Stomach (tissue), 8 donors: ENCODE measurements at regions not wholly inside any gene's neighbourhood (a gene's known extent, or its start where the extent isn't known, plus 50 kb on each side); places are given as distances from the start of the nearest gene placed in this dataset.

ENCODE experiments used
- DNase-seq, 2 donors: peaks; one replicate each; pipeline versions ENCODE4 v3.0.0 to v3.0.0-alpha.2; 2013 to 2019
- H3K27ac ChIP-seq, 5 donors: fragments of 200-600 bp in 4 of 5; sonication (generic) in 4 of 5; one replicate each; pipeline ENCODE4 v1.5.1; 2013 to 2019; ENCODE audit warnings: mild to moderate bottlenecking in 1 of 5, moderate library complexity in 1 of 5
- H3K27me3 ChIP-seq, 3 donors: fragments of 200-600 bp; sonication (generic); one replicate each; pipeline ENCODE4 v1.5.1; 2017 to 2019; ENCODE audit warnings: mixed run types in 1 of 3
- H3K36me3 ChIP-seq, 4 donors: fragments of 200-600 bp; sonication (generic); 1 replicate in 3 of 4; 2 replicates in 1 of 4; pipeline ENCODE4 v1.5.1; 2016 to 2019
- H3K4me1 ChIP-seq, 4 donors: fragments of 200-600 bp; sonication (generic); one replicate each; pipeline ENCODE4 v1.5.1; 2016 to 2019
- H3K4me3 ChIP-seq, 4 donors: fragments of 200-600 bp; sonication (generic) in 3 of 4; one replicate each; pipeline ENCODE4 v1.5.1; 2016 to 2019; ENCODE audit warnings: mild to moderate bottlenecking in 1 of 4
- H3K9me3 ChIP-seq, 4 donors: fragments of 200-600 bp; sonication (generic); one replicate each; pipeline ENCODE4 v1.5.1; 2016 to 2019
- CTCF ChIP-seq, 7 experiments: fragments of 450-650 bp in 4 of 7; fragments of 200-600 bp in 3 of 7; sonication (generic) in 3 of 7; IDR thresholded peaks; one replicate each; pipeline ENCODE4 v1.5.1; 2016 to 2019; ENCODE audit warnings: antibody characterized with exemption in 7 of 7, control low read depth in 2 of 7, mild to moderate bottlenecking in 1 of 7
- EP300 ChIP-seq: sonication (generic); formaldehyde crosslinking; IDR thresholded peaks from one replicate; pipeline ENCODE4 v1.6.1; 2017; ENCODE audit warnings: antibody characterized with exemption
- POLR2A ChIP-seq, 4 donors: fragments of 450-650 bp; IDR thresholded peaks; one replicate each; pipeline ENCODE4 v1.6.1; 2016; ENCODE audit warnings: antibody characterized with exemption in 4 of 4, control low read depth in 2 of 4, mild to moderate bottlenecking in 1 of 4, moderate library complexity in 1 of 4
- POLR2AphosphoS5 ChIP-seq, 3 donors: sonication (generic); formaldehyde crosslinking; IDR thresholded peaks; one replicate each; pipeline ENCODE4 v1.6.1; 2016; ENCODE audit warnings: antibody characterized with exemption in 3 of 3
- WGBS, 5 donors: extraction: QIAGEN DNeasy Blood & Tissue Kit in 3 of 5; methylation state at CpG; one replicate each; pipeline versions ENCODE4 v1.1.5 to v1.1.7; 2013 to 2018; 5-methylcytosine and 5-hydroxymethylcytosine counted together
- intact Hi-C: fragments of 100-400 bp; cut with DNase I; formaldehyde crosslinking; loops from one replicate; pipeline ENCODE4 v1.15.1; 2023; ENCODE audit warnings: low total_unique reads
- donor health status: healthy with polysubstance abuse.
- donor health status: Bipolar disorder and iron deficiency.
- donor health status: healthy.

GRCh38 chr5:79901631-79902030 lies 89.4 kb downstream of the MTX3 start:
- no peak overlapping the region for H3K4me3 ChIP-seq
- no peak overlapping the region for H3K27ac ChIP-seq
- H3K27me3 ChIP-seq, result peaks cover 0 to 5% (median 0%) of the 10 kb centered on the region in 3 donors
- no peaks in the 10 kb centered on the region for H3K9me3 ChIP-seq
- intact Hi-C loops, result no loop called here
- TF ChIP-seq POLR2AphosphoS5 (IDR thresholded peaks at IDR 0.05), result no peak
- no peak for TF ChIP-seq POLR2A (IDR thresholded peaks at IDR 0.05)
- no peak for TF ChIP-seq CTCF (IDR thresholded peaks at IDR 0.05)
- no peak for TF ChIP-seq EP300
- no peak for DNase-seq
- 50 to 77% (median 64%) methylated on average over 5 of the region's 5 CpGs for WGBS, 5 donors
- H3K36me3 ChIP-seq, result no peaks in the 10 kb centered on the region
- H3K4me1 ChIP-seq, result no peaks in the 10 kb centered on the region

GRCh38 chr5:79898611-79899010 lies 92.5 kb downstream of the MTX3 start:
- Histone ChIP-seq H3K4me1 (no peaks in the 10 kb centered on the region), H3K27me3 (peaks cover 0 to 21% (median 0%) of the 10 kb centered on the region in 3 donors), H3K9me3 (no peaks in the 10 kb centered on the region), H3K4me3 (no peak overlapping the region), H3K36me3 (no peaks in the 10 kb centered on the region), H3K27ac (no peak overlapping the region)
- 48 to 73% (median 71%) methylated on average over 1 of the region's 1 CpG for WGBS, 5 donors
- DNase-seq, result no peak
- intact Hi-C loops, result no loop called here
- no peak for TF ChIP-seq CTCF (IDR thresholded peaks at IDR 0.05)
- no peak for TF ChIP-seq EP300
- TF ChIP-seq POLR2A (IDR thresholded peaks at IDR 0.05), result no peak
- no peak for TF ChIP-seq POLR2AphosphoS5 (IDR thresholded peaks at IDR 0.05)

GRCh38 chr5:79893976-79894375 lies 97.1 kb downstream of the MTX3 start:
- Histone ChIP-seq H3K36me3 (no peaks in the 10 kb centered on the region), H3K9me3 (no peaks in the 10 kb centered on the region), H3K4me3 (no peak overlapping the region), H3K27me3 (peaks cover 0 to 21% (median 0%) of the 10 kb centered on the region in 3 donors), H3K4me1 (no peaks in the 10 kb centered on the region), H3K27ac (no peak overlapping the region)
- WGBS, 5 donors, result 36 to 45% (median 40%) methylated on average over 3 of the region's 3 CpGs
- TF ChIP-seq POLR2A (IDR thresholded peaks at IDR 0.05) (no peak), POLR2AphosphoS5 (IDR thresholded peaks at IDR 0.05) (no peak), EP300 (no peak), CTCF (IDR thresholded peaks at IDR 0.05) (no peak)
- DNase-seq, result no peak
- intact Hi-C loops, result no loop called here

- H3K27ac ChIP-seq, result no peak overlapping the region
- H3K9me3 ChIP-seq, result no peaks in the 10 kb centered on the region
These were observed 97.6 kb downstream of the MTX3 start for GRCh38 chr5:79893485-79893884.

More at GRCh38 chr5:79893485-79893884, 97.6 kb downstream of the MTX3 start:
- intact Hi-C loops, result no loop called here
- WGBS, 5 donors, result 23 to 65% (median 62%) methylated on average over 1 of the region's 1 CpG
- TF ChIP-seq POLR2AphosphoS5 (IDR thresholded peaks at IDR 0.05) (no peak), CTCF (IDR thresholded peaks at IDR 0.05) (no peak), POLR2A (IDR thresholded peaks at IDR 0.05) (no peak), EP300 (no peak)
- DNase-seq, result no peak
- Histone ChIP-seq H3K36me3 (no peaks in the 10 kb centered on the region), H3K4me1 (no peaks in the 10 kb centered on the region), H3K27me3 (peaks cover 0 to 21% (median 0%) of the 10 kb centered on the region in 3 donors), H3K4me3 (no peak overlapping the region)
